WTC11 (cell line): ENCODE measurements at regions not wholly inside any gene's neighbourhood (a gene's known extent, or its start where the extent isn't known, plus 50 kb on each side); places are given as distances from the start of the nearest gene placed in this dataset.

Source experiments
- ATAC-seq: fragments of 200-7000 bp; cut with Tn5 transposase; 2 replicates; pipeline ENCODE4 v1.10.0; 2021; ENCODE audit warnings: mild to moderate bottlenecking, moderate library complexity
- CTCF ChIA-PET: fragments of 300-600 bp; sonication (Branson Sonifier 250); formaldehyde crosslinking; loops from one replicate; lab custom pipeline; 2021; ENCODE audit warnings: antibody characterized with exemption; lab: Charles Lee
- POLR2A ChIA-PET: fragments of 350-600 bp; sonication (Branson Sonifier 250); formaldehyde crosslinking; loops from one replicate; lab custom pipeline; 2021; ENCODE audit warnings: antibody characterized with exemption; lab: Charles Lee
- DNase-seq: peaks from one replicate; pipeline ENCODE4 v3.0.0; 2021; ENCODE audit warnings: low spot score
- H3K27ac Mint-ChIP-seq: 2 replicates; pipeline ENCODE4 v1.8.0; 2021; ENCODE audit warnings: mixed read lengths
- H3K27me3 Mint-ChIP-seq: 2 replicates; pipeline ENCODE4 v1.8.0; 2021; ENCODE audit warnings: low read depth, mild to moderate bottlenecking, moderate library complexity, mixed read lengths
- H3K36me3 Mint-ChIP-seq: 2 replicates; pipeline ENCODE4 v1.8.0; 2021; ENCODE audit warnings: mixed read lengths
- H3K4me1 Mint-ChIP-seq: 2 replicates; pipeline ENCODE4 v1.8.0; 2022; ENCODE audit warnings: mixed read lengths
- H3K4me3 Mint-ChIP-seq: 2 replicates; pipeline ENCODE4 v1.8.0; 2021; ENCODE audit warnings: mild to moderate bottlenecking, moderate library complexity, mixed read lengths
- H3K9me3 Mint-ChIP-seq: 2 replicates; pipeline ENCODE4 v1.8.0; 2021; ENCODE audit warnings: mixed read lengths
- HMGA2 ChIP-seq: fragments of 250-450 bp; sonication (Bioruptor Pico); IDR thresholded peaks from 2 replicates; pipeline ENCODE4 v1.4.0; 2021; ENCODE audit warnings: mild to moderate bottlenecking, moderate library complexity
- JUN ChIP-seq: sonication (generic); formaldehyde crosslinking; IDR thresholded peaks from 2 replicates; pipeline ENCODE4 v1.8.0; 2023; ENCODE audit warnings: mild to moderate bottlenecking, missing genetic modification reagents
- NR1H2 ChIP-seq: sonication (generic); formaldehyde crosslinking; IDR thresholded peaks from 2 replicates; pipeline ENCODE4 v1.9.0; 2021; ENCODE audit warnings: mild to moderate bottlenecking, moderate library complexity, missing genetic modification reagents
- TP53 ChIP-seq: sonication (generic); formaldehyde crosslinking; IDR thresholded peaks from 2 replicates; pipeline ENCODE4 v1.8.1; 2023; ENCODE audit warnings: mild to moderate bottlenecking, missing genetic modification reagents
- ZBTB21 ChIP-seq: sonication (generic); formaldehyde crosslinking; IDR thresholded peaks from 2 replicates; pipeline ENCODE4 v1.8.1; 2023; ENCODE audit warnings: mild to moderate bottlenecking, missing genetic modification reagents, borderline replicate concordance
- ZNF219 ChIP-seq: sonication (generic); formaldehyde crosslinking; IDR thresholded peaks from 2 replicates; pipeline ENCODE4 v1.8.0; 2023; ENCODE audit warnings: missing genetic modification reagents, mild to moderate bottlenecking, borderline replicate concordance
- ZNF317 ChIP-seq: sonication (generic); formaldehyde crosslinking; IDR thresholded peaks from 2 replicates; pipeline ENCODE4 v1.8.1; 2023; ENCODE audit warnings: low read depth, mild to moderate bottlenecking, moderate library complexity, missing genetic modification reagents, borderline replicate concordance
- ZNF671 ChIP-seq: fragments of 250-450 bp; sonication (Bioruptor Pico); IDR thresholded peaks from 2 replicates; pipeline ENCODE4 v1.8.0; 2021; ENCODE audit warnings: mild to moderate bottlenecking
- TF ChIP-seq, protein P1 (sequence below): sonication (generic); formaldehyde crosslinking; IDR thresholded peaks from 2 replicates; pipeline ENCODE4 v1.8.0; 2023; ENCODE audit warnings: missing genetic modification reagents
- TF ChIP-seq, protein P2 (sequence below): fragments of 250-450 bp; sonication (Bioruptor Pico); IDR thresholded peaks from 2 replicates; pipeline ENCODE4 v1.9.0; 2021; ENCODE audit warnings: mild to moderate bottlenecking, borderline replicate concordance
- TF ChIP-seq, protein P3 (sequence below): sonication (generic); formaldehyde crosslinking; IDR thresholded peaks from 2 replicates; pipeline ENCODE4 v1.8.1; 2023; ENCODE audit warnings: mild to moderate bottlenecking, missing genetic modification reagents, borderline replicate concordance
- TF ChIP-seq, protein P4 (sequence below): fragments of 200-600 bp; IDR thresholded peaks from 2 replicates; pipeline ENCODE4 v1.8.0; 2022; ENCODE audit warnings: antibody characterized with exemption
- TF ChIP-seq, protein P5 (sequence below): sonication (generic); formaldehyde crosslinking; IDR thresholded peaks from 2 replicates; pipeline ENCODE4 v1.8.1; 2022; ENCODE audit warnings: low read depth, missing genetic modification reagents, borderline replicate concordance
- TF ChIP-seq, protein P6 (sequence below): sonication (generic); formaldehyde crosslinking; IDR thresholded peaks from 2 replicates; pipeline ENCODE4 v1.8.1; 2023; ENCODE audit warnings: mild to moderate bottlenecking, missing genetic modification reagents, moderate library complexity
- TF ChIP-seq, protein P7 (sequence below): sonication (generic); formaldehyde crosslinking; IDR thresholded peaks from 2 replicates; pipeline ENCODE4 v1.8.1; 2023; ENCODE audit warnings: mild to moderate bottlenecking, moderate library complexity, missing genetic modification reagents

DNA sequence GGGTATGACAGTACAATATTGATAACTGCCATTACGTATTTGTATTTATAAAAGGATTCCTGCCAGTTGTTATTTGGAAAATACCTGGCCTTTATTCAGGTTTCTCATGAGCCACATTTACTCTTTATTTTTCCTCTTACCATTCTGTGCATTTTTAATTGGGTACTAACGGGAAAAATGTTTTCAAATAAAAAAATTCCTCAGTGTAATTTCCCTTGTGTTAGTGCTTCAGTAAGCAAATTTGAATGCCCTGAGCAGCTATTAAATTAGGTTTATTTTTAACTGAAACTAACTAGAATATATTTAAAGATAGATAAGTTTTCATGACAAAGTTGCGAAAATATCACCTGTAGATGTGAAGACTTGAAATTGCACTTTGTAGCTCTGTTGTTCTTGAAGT, 146.0 kb downstream of the PTCHD4 start:
- ATAC-seq: no peak
- POLR2A ChIA-PET: no interaction called here
- no peaks in the 10 kb centered on the region for H3K36me3 Mint-ChIP-seq
- no peak overlapping the region for H3K4me3 Mint-ChIP-seq
- TF ChIP-seq ZBTB21 (CRISPR knock-in tag) (no peak), TP53 (CRISPR knock-in tag) (no peak), ZNF219 (no peak)
- TF ChIP-seq, protein P1, sequence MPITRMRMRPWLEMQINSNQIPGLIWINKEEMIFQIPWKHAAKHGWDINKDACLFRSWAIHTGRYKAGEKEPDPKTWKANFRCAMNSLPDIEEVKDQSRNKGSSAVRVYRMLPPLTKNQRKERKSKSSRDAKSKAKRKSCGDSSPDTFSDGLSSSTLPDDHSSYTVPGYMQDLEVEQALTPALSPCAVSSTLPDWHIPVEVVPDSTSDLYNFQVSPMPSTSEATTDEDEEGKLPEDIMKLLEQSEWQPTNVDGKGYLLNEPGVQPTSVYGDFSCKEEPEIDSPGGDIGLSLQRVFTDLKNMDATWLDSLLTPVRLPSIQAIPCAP (CRISPR knock-in tag): no peak
- TF ChIP-seq, protein P2, sequence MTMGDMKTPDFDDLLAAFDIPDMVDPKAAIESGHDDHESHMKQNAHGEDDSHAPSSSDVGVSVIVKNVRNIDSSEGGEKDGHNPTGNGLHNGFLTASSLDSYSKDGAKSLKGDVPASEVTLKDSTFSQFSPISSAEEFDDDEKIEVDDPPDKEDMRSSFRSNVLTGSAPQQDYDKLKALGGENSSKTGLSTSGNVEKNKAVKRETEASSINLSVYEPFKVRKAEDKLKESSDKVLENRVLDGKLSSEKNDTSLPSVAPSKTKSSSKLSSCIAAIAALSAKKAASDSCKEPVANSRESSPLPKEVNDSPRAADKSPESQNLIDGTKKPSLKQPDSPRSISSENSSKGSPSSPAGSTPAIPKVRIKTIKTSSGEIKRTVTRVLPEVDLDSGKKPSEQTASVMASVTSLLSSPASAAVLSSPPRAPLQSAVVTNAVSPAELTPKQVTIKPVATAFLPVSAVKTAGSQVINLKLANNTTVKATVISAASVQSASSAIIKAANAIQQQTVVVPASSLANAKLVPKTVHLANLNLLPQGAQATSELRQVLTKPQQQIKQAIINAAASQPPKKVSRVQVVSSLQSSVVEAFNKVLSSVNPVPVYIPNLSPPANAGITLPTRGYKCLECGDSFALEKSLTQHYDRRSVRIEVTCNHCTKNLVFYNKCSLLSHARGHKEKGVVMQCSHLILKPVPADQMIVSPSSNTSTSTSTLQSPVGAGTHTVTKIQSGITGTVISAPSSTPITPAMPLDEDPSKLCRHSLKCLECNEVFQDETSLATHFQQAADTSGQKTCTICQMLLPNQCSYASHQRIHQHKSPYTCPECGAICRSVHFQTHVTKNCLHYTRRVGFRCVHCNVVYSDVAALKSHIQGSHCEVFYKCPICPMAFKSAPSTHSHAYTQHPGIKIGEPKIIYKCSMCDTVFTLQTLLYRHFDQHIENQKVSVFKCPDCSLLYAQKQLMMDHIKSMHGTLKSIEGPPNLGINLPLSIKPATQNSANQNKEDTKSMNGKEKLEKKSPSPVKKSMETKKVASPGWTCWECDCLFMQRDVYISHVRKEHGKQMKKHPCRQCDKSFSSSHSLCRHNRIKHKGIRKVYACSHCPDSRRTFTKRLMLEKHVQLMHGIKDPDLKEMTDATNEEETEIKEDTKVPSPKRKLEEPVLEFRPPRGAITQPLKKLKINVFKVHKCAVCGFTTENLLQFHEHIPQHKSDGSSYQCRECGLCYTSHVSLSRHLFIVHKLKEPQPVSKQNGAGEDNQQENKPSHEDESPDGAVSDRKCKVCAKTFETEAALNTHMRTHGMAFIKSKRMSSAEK (CRISPR knock-in tag): no peak
- TF ChIP-seq, protein P3, sequence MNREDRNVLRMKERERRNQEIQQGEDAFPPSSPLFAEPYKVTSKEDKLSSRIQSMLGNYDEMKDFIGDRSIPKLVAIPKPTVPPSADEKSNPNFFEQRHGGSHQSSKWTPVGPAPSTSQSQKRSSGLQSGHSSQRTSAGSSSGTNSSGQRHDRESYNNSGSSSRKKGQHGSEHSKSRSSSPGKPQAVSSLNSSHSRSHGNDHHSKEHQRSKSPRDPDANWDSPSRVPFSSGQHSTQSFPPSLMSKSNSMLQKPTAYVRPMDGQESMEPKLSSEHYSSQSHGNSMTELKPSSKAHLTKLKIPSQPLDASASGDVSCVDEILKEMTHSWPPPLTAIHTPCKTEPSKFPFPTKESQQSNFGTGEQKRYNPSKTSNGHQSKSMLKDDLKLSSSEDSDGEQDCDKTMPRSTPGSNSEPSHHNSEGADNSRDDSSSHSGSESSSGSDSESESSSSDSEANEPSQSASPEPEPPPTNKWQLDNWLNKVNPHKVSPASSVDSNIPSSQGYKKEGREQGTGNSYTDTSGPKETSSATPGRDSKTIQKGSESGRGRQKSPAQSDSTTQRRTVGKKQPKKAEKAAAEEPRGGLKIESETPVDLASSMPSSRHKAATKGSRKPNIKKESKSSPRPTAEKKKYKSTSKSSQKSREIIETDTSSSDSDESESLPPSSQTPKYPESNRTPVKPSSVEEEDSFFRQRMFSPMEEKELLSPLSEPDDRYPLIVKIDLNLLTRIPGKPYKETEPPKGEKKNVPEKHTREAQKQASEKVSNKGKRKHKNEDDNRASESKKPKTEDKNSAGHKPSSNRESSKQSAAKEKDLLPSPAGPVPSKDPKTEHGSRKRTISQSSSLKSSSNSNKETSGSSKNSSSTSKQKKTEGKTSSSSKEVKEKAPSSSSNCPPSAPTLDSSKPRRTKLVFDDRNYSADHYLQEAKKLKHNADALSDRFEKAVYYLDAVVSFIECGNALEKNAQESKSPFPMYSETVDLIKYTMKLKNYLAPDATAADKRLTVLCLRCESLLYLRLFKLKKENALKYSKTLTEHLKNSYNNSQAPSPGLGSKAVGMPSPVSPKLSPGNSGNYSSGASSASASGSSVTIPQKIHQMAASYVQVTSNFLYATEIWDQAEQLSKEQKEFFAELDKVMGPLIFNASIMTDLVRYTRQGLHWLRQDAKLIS (CRISPR knock-in tag): no peak
- TF ChIP-seq, all 79 proteins: peak for 0
- DNase-seq: no peak
- CTCF ChIA-PET: no interaction called here
- Mint-ChIP-seq H3K27ac (no peak overlapping the region), H3K4me1 (peaks cover 2% of the 10 kb centered on the region), H3K27me3 (no peaks in the 10 kb centered on the region), H3K9me3 (no peaks in the 10 kb centered on the region)

DNA sequence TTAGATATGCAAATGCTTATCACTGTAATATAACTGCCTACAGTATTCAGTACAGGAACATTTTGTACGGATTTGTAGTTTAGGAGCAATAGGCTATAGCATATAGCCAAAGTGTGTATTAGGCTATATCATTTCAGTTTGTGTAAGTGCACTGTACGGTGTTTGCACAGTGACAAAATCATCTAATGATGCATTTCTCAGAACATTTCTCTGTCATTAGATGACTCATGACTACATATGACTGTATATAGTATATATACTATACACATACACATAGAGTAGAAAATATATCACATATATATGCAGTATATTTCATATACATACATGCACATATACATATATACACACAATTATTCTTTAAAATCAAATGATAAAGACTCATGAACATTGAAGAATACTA, 158.4 kb downstream of the PTCHD4 start:
- no peak overlapping the region for H3K27ac Mint-ChIP-seq
- POLR2A ChIA-PET: no interaction called here
- CTCF ChIA-PET: no interaction called here
- DNase-seq (no peak), ATAC-seq (no peak)
- H3K4me1 Mint-ChIP-seq: no peaks in the 10 kb centered on the region; the same call in 1 of the 2 replicates
- TF ChIP-seq, protein P4, sequence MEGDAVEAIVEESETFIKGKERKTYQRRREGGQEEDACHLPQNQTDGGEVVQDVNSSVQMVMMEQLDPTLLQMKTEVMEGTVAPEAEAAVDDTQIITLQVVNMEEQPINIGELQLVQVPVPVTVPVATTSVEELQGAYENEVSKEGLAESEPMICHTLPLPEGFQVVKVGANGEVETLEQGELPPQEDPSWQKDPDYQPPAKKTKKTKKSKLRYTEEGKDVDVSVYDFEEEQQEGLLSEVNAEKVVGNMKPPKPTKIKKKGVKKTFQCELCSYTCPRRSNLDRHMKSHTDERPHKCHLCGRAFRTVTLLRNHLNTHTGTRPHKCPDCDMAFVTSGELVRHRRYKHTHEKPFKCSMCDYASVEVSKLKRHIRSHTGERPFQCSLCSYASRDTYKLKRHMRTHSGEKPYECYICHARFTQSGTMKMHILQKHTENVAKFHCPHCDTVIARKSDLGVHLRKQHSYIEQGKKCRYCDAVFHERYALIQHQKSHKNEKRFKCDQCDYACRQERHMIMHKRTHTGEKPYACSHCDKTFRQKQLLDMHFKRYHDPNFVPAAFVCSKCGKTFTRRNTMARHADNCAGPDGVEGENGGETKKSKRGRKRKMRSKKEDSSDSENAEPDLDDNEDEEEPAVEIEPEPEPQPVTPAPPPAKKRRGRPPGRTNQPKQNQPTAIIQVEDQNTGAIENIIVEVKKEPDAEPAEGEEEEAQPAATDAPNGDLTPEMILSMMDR: no peak
- TF ChIP-seq ZNF671 (CRISPR knock-in tag): no peak
- no peak for TF ChIP-seq NR1H2 (CRISPR knock-in tag)
- TF ChIP-seq JUN (CRISPR knock-in tag): no peak
- TF ChIP-seq, protein P5, sequence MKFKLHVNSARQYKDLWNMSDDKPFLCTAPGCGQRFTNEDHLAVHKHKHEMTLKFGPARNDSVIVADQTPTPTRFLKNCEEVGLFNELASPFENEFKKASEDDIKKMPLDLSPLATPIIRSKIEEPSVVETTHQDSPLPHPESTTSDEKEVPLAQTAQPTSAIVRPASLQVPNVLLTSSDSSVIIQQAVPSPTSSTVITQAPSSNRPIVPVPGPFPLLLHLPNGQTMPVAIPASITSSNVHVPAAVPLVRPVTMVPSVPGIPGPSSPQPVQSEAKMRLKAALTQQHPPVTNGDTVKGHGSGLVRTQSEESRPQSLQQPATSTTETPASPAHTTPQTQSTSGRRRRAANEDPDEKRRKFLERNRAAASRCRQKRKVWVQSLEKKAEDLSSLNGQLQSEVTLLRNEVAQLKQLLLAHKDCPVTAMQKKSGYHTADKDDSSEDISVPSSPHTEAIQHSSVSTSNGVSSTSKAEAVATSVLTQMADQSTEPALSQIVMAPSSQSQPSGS (CRISPR knock-in tag): no peak
- no peak for TF ChIP-seq ZNF317 (CRISPR knock-in tag)
- TF ChIP-seq, protein P6, sequence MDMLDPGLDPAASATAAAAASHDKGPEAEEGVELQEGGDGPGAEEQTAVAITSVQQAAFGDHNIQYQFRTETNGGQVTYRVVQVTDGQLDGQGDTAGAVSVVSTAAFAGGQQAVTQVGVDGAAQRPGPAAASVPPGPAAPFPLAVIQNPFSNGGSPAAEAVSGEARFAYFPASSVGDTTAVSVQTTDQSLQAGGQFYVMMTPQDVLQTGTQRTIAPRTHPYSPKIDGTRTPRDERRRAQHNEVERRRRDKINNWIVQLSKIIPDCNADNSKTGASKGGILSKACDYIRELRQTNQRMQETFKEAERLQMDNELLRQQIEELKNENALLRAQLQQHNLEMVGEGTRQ: no peak
- TF ChIP-seq, protein P7, sequence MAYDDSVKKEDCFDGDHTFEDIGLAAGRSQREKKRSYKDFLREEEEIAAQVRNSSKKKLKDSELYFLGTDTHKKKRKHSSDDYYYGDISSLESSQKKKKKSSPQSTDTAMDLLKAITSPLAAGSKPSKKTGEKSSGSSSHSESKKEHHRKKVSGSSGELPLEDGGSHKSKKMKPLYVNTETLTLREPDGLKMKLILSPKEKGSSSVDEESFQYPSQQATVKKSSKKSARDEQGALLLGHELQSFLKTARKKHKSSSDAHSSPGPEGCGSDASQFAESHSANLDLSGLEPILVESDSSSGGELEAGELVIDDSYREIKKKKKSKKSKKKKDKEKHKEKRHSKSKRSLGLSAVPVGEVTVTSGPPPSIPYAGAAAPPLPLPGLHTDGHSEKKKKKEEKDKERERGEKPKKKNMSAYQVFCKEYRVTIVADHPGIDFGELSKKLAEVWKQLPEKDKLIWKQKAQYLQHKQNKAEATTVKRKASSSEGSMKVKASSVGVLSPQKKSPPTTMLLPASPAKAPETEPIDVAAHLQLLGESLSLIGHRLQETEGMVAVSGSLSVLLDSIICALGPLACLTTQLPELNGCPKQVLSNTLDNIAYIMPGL (CRISPR knock-in tag): no peak
- no peak for TF ChIP-seq HMGA2 (CRISPR knock-in tag)
- no peaks in the 10 kb centered on the region; the same call in 1 of the 2 replicates for H3K36me3 Mint-ChIP-seq
- no peaks in the 10 kb centered on the region for H3K27me3 Mint-ChIP-seq
- no peak overlapping the region for H3K4me3 Mint-ChIP-seq
- H3K9me3 Mint-ChIP-seq: peaks cover 19% of the 10 kb centered on the region
